Upper lobe of right lung (tissue), 1 donor: ENCODE measurements at regions not wholly inside any gene's neighbourhood (a gene's known extent, or its start where the extent isn't known, plus 50 kb on each side); places are given as distances from the start of the nearest gene placed in this dataset.
"Not testable (repeated sequence)": the region's sequence is repeated elsewhere in the genome, so short reads cannot be mapped to it uniquely, and the experiment has no call there.

ENCODE experiments used
- ATAC-seq: fragments of 200-7000 bp; cut with Tn5 transposase; one replicate; pipeline ENCODE4 v1.9.1; 2020; ENCODE audit warnings: mild to moderate bottlenecking, moderate library complexity
- DNase-seq: peaks from one replicate; pipeline ENCODE4 v3.0.0-alpha.2; 2020
- H3K27ac ChIP-seq: fragments of 200-600 bp; one replicate; pipeline ENCODE4 v1.8.0; 2022
- H3K27me3 ChIP-seq: fragments of 200-600 bp; one replicate; pipeline ENCODE4 v1.8.0; 2022; ENCODE audit warnings: mild to moderate bottlenecking
- H3K36me3 ChIP-seq: fragments of 200-600 bp; one replicate; pipeline ENCODE4 v1.8.0; 2022
- H3K4me1 ChIP-seq: fragments of 200-600 bp; one replicate; pipeline ENCODE4 v1.8.0; 2022
- H3K4me3 ChIP-seq: fragments of 200-600 bp; one replicate; pipeline ENCODE4 v1.8.0; 2022; ENCODE audit warnings: mild to moderate bottlenecking
- H3K9me3 ChIP-seq: fragments of 200-600 bp; one replicate; pipeline ENCODE4 v1.8.0; 2022
- CTCF ChIP-seq: fragments of 200-600 bp; IDR thresholded peaks from one replicate; pipeline ENCODE4 v1.8.0; 2022; ENCODE audit warnings: antibody characterized with exemption
- intact Hi-C: fragments of 100-400 bp; cut with DNase I; formaldehyde crosslinking; loops from one replicate; pipeline ENCODE4 v1.11.0; 2022
- donor health status: DM: no; HTN: yes; CAD: no; lungs with severe emphysema.

- DNase-seq: no peak
- intact Hi-C loops: no loop called here
- ATAC-seq: no peak
Observed at GRCh38 chr2:19631871-19632270, 269.9 kb downstream of the TTC32 start.

GRCh38 chr2:19630921-19631320 is 270.9 kb downstream of the TTC32 start:
- no peak for TF ChIP-seq CTCF
- H3K36me3 ChIP-seq: no peaks in the 10 kb centered on the region

More at GRCh38 chr2:19631871-19632270, 269.9 kb downstream of the TTC32 start:
- no peak overlapping the region for H3K4me3 ChIP-seq
- no peak for TF ChIP-seq CTCF
- H3K27me3 ChIP-seq: no peaks in the 10 kb centered on the region
- peaks cover 8% of the 10 kb centered on the region for H3K9me3 ChIP-seq
- H3K36me3 ChIP-seq: no peaks in the 10 kb centered on the region
- no peaks in the 10 kb centered on the region for H3K4me1 ChIP-seq
- no peak overlapping the region for H3K27ac ChIP-seq

GRCh38 chr2:19627359-19627758 is 268.9 kb upstream of the OSR1 start:
- Histone ChIP-seq H3K27ac (no peak overlapping the region), H3K36me3 (no peaks in the 10 kb centered on the region), H3K27me3 (no peaks in the 10 kb centered on the region), H3K4me3 (no peak overlapping the region), H3K9me3 (peaks cover 9% of the 10 kb centered on the region), H3K4me1 (no peaks in the 10 kb centered on the region)
- intact Hi-C loops: no loop called here
- no peak for TF ChIP-seq CTCF
- ATAC-seq (no peak), DNase-seq (no peak)

More at GRCh38 chr2:19630921-19631320, 270.9 kb downstream of the TTC32 start:
- Histone ChIP-seq H3K27me3 (no peaks in the 10 kb centered on the region), H3K4me3 (no peak overlapping the region), H3K9me3 (peaks cover 9% of the 10 kb centered on the region), H3K4me1 (no peaks in the 10 kb centered on the region), H3K27ac (no peak overlapping the region)
- no peak for ATAC-seq
- DNase-seq: no peak
- intact Hi-C loops: no loop called here

GRCh38 chr2:19623488-19623887 is 265.1 kb upstream of the OSR1 start:
- Histone ChIP-seq H3K27ac (no peak overlapping the region), H3K9me3 (peaks cover 9% of the 10 kb centered on the region), H3K4me3 (no peak overlapping the region), H3K27me3 (no peaks in the 10 kb centered on the region), H3K4me1 (no peaks in the 10 kb centered on the region), H3K36me3 (no peaks in the 10 kb centered on the region)
- intact Hi-C loops: no loop called here
- ATAC-seq (no peak), DNase-seq (no peak)
- TF ChIP-seq CTCF: no peak

- no peak for TF ChIP-seq CTCF
- ATAC-seq: no peak
- no peaks in the 10 kb centered on the region for H3K27me3 ChIP-seq
Observed at GRCh38 chr2:19617257-19617848, 258.9 kb upstream of the OSR1 start.

GRCh38 chr2:19615402-19615801 is 257.0 kb upstream of the OSR1 start:
- intact Hi-C loops, ATAC-seq, H3K4me3 ChIP-seq: not testable (repeated sequence)

More at GRCh38 chr2:19617257-19617848, 258.9 kb upstream of the OSR1 start:
- Histone ChIP-seq H3K36me3 (no peaks in the 10 kb centered on the region), H3K9me3 (no peaks in the 10 kb centered on the region), H3K4me3 (no peak overlapping the region), H3K4me1 (no peaks in the 10 kb centered on the region), H3K27ac (no peak overlapping the region)
- intact Hi-C loops: no loop called here
- DNase-seq: no peak

More at GRCh38 chr2:19615402-19615801, 257.0 kb upstream of the OSR1 start:
- not testable (repeated sequence) for DNase-seq, H3K4me1 ChIP-seq, H3K36me3 ChIP-seq, H3K27ac ChIP-seq, H3K9me3 ChIP-seq, H3K27me3 ChIP-seq
